ENCODE measurements at regions not wholly inside any gene's neighbourhood (a gene's known extent, or its start where the extent isn't known, plus 50 kb on each side); places are given as distances from the start of the nearest gene placed in this dataset.
"Not testable (repeated sequence)": the region's sequence is repeated elsewhere in the genome, so short reads cannot be mapped to it uniquely, and the experiment has no call there.

DNA sequence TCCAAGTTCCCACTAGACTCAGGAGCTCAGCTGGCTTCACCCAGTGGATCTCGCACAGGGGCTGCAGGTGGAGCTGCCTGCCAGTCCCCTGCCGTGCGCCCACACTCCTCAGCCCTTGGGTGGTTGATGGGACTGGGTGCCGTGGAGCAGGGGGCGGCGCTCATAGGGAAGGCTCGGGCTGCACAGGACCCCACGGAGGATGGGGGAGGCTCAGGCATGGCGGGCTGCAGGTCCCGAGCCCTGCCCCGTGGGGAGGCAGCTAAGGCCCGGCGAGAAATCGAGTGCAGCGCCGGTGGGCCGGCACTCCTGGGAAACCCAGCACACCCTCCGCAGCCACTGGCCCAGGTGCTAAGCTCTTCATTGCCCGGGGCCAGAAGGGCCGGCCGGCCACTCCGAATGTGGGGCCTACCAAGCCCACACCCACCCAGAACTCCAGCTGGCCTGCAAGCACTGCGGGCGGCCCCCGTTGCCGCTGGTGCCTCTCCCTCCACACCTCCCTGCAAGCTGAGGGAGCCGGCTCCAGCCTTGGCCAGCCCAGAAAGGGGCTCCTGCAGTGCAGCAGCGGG lies 1481.3 kb upstream of the WWC1 start:
- in situ Hi-C loops (cut with MboI; ENCODE audit: low sequenced_read_pairs in 4 of 4): not testable (repeated sequence)

DNA sequence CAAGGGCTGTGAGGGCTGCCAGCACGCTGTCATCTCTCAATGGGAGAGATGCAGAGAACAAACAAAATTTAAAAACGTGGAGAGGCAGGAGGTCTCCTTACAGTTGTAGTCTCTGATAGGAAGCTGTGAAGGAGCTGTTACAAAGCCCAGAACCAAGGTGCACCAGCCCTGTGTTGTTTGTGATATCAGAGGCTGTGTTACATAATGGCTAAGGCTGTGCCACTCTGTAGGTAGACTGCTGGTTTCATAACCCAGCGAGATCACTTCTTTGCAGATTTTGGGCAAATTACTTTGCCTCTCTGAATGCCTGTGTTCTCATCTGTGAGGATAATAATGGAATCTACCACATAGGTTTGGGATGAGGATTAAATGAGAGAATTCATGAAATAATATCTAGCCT lies 1480.7 kb upstream of the WWC1 start:
- in situ Hi-C loops (cut with MboI; ENCODE audit: low sequenced_read_pairs in 4 of 4): no loop called here
- intact Hi-C loops (cut with DNase I; ENCODE audit: low total_unique reads): no loop called here
- no peaks in the 10 kb centered on the region for H3K4me1 ChIP-seq
- DNase-seq: no peak
- no peaks in the 10 kb centered on the region for H3K27me3 ChIP-seq
- no peak overlapping the region for H3K27ac ChIP-seq
- no peak for TF ChIP-seq POLR2A (IDR thresholded peaks at IDR 0.05)
- TF ChIP-seq, protein P1, sequence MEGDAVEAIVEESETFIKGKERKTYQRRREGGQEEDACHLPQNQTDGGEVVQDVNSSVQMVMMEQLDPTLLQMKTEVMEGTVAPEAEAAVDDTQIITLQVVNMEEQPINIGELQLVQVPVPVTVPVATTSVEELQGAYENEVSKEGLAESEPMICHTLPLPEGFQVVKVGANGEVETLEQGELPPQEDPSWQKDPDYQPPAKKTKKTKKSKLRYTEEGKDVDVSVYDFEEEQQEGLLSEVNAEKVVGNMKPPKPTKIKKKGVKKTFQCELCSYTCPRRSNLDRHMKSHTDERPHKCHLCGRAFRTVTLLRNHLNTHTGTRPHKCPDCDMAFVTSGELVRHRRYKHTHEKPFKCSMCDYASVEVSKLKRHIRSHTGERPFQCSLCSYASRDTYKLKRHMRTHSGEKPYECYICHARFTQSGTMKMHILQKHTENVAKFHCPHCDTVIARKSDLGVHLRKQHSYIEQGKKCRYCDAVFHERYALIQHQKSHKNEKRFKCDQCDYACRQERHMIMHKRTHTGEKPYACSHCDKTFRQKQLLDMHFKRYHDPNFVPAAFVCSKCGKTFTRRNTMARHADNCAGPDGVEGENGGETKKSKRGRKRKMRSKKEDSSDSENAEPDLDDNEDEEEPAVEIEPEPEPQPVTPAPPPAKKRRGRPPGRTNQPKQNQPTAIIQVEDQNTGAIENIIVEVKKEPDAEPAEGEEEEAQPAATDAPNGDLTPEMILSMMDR (IDR thresholded peaks at IDR 0.05 in 4 of 5, conservative IDR thresholded peaks at IDR 0.05 in 1 of 5): no peak
- H3K36me3 ChIP-seq: no peaks in the 10 kb centered on the region
- no peak overlapping the region for H3K4me3 ChIP-seq
- no peaks in the 10 kb centered on the region for H3K9me3 ChIP-seq
- ATAC-seq: no peak

More for the DNA sequence above, 1481.3 kb upstream of the WWC1 start:
- H3K36me3 ChIP-seq; intact Hi-C loops (cut with DNase I; ENCODE audit: low total_unique reads); H3K27ac ChIP-seq; H3K27me3 ChIP-seq; H3K4me3 ChIP-seq; H3K4me1 ChIP-seq; ATAC-seq; DNase-seq; H3K9me3 ChIP-seq: not testable (repeated sequence)

DNA sequence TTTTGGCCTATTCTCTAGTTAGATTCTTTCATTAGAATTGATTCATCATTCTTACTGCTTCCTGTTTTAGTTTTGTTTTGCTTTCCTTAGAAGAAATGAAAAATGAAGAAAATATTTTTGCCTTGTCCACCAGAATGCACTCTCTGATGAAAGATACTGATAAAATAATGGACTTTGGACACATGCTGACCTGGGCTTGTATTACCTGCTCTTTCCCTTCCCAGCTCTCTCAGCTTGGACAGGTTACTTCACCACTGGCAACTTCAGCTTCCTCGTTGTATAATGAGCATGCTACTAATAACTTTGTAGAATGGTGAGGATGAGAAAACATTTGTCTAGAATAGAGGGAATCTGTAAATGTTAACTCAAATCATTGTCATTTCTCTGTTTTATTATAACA lies 1468.1 kb upstream of the WWC1 start:
- no peak overlapping the region for H3K27ac ChIP-seq
- intact Hi-C loops (cut with DNase I; ENCODE audit: low total_unique reads) (no loop called here), in situ Hi-C loops (cut with MboI; ENCODE audit: low sequenced_read_pairs in 4 of 4) (no loop called here)
- H3K4me3 ChIP-seq: no peak overlapping the region
- DNase-seq (no peak), ATAC-seq (no peak)
- no peaks in the 10 kb centered on the region for H3K4me1 ChIP-seq
- no peaks in the 10 kb centered on the region for H3K9me3 ChIP-seq
- TF ChIP-seq POLR2A (IDR thresholded peaks at IDR 0.05): no peak
- TF ChIP-seq, protein P1 (IDR thresholded peaks at IDR 0.05 in 4 of 5, conservative IDR thresholded peaks at IDR 0.05 in 1 of 5): no peak
- H3K27me3 ChIP-seq: no peaks in the 10 kb centered on the region
- H3K36me3 ChIP-seq: no peaks in the 10 kb centered on the region

DNA sequence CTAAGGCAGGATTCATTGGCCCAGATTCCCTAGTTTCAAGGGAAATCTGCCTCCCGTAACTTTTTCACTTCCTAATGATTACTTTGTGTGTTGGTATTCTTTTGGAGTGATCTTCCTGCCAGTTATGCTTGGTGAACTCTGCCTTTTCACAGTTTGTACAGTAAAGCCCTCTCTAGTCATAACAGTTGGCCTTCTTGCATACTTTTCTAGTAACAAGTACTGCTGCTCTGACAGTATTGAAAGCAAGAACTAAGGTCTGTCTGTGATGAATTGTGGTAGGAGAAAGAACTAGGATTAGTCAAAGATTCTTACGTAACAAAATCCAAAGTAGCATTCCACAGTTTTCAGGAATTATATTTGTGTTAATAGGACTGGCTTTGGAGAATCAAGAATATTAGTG lies 1457.2 kb upstream of the WWC1 start:
- no peak for ATAC-seq
- H3K4me3 ChIP-seq: no peak overlapping the region

DNA sequence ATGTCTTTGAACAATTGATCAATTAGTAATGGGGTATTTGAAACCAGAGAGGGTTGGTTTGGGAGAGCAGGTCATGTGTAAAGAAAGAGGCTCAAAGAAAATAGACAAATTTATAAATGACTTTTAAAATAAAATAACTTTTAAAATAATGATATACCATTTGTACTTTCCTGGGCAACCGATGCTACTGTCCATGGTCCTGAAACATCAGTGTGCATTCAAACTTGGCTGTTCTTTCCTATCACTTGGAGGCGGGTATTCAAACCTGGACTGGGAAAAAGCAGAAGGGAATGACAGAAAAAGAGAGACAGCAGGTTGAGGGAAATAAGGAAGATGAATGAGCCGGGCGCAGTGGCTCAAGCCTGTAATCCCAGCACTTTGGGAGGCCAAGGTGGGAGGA lies 1446.4 kb upstream of the WWC1 start:
- Histone ChIP-seq H3K27me3 (no peaks in the 10 kb centered on the region), H3K27ac (no peak overlapping the region), H3K9me3 (no peaks in the 10 kb centered on the region), H3K4me1 (no peaks in the 10 kb centered on the region), H3K4me3 (no peak overlapping the region), H3K36me3 (no peaks in the 10 kb centered on the region)
- intact Hi-C loops (cut with DNase I; ENCODE audit: low total_unique reads) (no loop called here), in situ Hi-C loops (cut with MboI; ENCODE audit: low sequenced_read_pairs in 4 of 4) (no loop called here)
- DNase-seq: no peak
- no peak for ATAC-seq
- TF ChIP-seq, protein P1 (IDR thresholded peaks at IDR 0.05 in 4 of 5, conservative IDR thresholded peaks at IDR 0.05 in 1 of 5): no peak
- no peak for TF ChIP-seq POLR2A (IDR thresholded peaks at IDR 0.05)

More for the DNA sequence above, 1457.2 kb upstream of the WWC1 start:
- Histone ChIP-seq H3K4me1 (no peaks in the 10 kb centered on the region), H3K9me3 (no peaks in the 10 kb centered on the region), H3K27me3 (no peaks in the 10 kb centered on the region), H3K36me3 (no peaks in the 10 kb centered on the region), H3K27ac (no peak overlapping the region)
- intact Hi-C loops (cut with DNase I; ENCODE audit: low total_unique reads) (no loop called here), in situ Hi-C loops (cut with MboI; ENCODE audit: low sequenced_read_pairs in 4 of 4) (no loop called here)
- no peak for TF ChIP-seq POLR2A (IDR thresholded peaks at IDR 0.05)
- TF ChIP-seq, protein P1 (IDR thresholded peaks at IDR 0.05 in 4 of 5, conservative IDR thresholded peaks at IDR 0.05 in 1 of 5): no peak
- DNase-seq: no peak

All from gastrocnemius medialis (tissue), 4 donors.